Left renal pelvis (tissue), 4 donors: ENCODE measurements at regions not wholly inside any gene's neighbourhood (a gene's known extent, or its start where the extent isn't known, plus 50 kb on each side); places are given as distances from the start of the nearest gene placed in this dataset.

ENCODE experiments used
- DNase-seq, 4 donors: peaks; one replicate each; pipeline ENCODE4 v3.0.0-alpha.2; 2013; ENCODE audit warnings: low read depth in 4 of 4, low spot score in 3 of 4

DNA sequence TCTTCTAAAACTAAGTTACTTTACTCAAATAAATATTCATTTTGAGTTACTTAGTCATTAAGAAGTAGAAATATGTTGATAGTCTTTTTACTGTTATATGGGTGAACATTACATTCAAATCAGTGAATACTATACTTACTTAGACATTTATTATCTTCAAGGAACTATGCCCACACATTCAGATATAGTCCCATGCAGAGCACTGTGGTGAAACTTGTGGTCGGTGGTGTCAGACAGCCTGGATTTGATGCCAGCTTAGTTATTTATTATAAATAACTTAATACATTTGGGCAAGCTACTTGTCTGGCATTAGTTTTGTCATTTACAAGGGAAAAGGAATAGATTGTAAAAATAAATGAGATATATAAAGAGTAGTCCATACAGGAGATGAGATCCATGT, 149.5 kb downstream of the RAP2B start:
- DNase-seq, result no peak

DNA sequence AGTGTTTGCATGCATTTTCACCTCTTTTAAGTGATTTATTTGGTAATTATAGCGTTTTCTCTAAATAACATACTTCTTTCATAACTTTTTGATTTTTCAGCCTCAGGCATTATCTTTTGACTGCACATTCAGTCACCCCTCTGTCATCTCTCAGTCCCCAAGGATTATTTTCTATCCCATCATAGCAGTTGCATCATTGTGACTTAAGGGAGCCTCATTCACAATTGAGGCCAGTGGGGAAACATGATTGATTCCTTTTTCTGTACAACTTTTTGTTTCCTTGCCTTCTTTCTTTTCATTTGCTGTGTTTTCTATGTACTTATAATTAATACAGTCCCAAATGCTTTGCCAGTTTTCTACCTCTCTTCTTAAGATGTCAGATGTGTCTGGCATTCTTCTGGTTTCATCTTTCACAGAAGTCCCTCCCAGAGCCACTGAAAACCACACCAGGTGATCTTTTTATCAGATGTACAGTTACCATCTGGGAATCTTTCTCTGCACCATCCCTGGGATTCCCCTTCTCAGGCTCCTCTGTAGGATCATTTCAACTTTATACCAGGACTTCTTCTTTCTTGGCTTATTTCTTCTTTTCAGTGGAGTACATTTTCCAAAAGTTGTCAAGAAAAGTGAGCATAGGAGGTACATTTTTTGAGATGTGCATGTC, 151.4 kb downstream of the RAP2B start:
- DNase-seq, result no peak

DNA sequence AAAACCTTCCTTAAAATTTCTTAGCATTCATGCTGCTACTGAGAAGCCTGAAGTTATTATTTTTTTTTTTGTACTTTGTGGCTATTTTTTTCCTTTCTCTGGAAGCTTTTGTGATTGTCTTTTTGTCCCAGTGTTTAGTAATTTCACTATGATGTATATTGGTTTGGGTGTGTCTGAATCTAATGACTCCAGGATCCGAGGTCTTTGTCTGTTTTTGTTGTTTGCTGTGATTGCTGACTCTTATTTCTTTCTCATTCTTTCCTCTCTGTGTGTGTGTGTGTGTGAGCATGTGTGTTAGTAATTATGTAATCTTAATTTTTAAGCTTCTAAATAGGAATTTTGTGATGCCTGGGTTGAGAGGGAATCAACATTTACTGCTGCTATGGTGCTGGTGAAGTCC, 152.0 kb downstream of the RAP2B start:
- DNase-seq, result no peak

DNA sequence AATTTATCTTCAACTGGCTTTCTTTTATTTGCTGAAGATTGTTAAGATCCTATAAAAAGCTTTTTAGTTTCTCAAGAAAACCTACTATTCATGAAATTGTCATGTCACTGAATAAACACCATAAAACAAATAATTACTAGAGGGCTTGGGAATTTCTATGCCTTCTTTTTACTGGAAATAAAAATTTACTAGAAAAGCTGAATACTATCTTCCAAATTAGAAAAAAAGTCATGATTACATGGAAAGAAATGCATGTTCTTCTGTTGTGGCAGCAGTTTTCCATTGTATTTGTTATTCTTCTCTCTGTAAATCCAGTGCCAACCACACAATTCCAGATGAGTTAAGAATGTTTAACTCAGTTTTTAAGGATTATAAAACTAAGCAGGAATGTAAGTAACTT, 153.8 kb downstream of the RAP2B start:
- no peak for DNase-seq

DNA sequence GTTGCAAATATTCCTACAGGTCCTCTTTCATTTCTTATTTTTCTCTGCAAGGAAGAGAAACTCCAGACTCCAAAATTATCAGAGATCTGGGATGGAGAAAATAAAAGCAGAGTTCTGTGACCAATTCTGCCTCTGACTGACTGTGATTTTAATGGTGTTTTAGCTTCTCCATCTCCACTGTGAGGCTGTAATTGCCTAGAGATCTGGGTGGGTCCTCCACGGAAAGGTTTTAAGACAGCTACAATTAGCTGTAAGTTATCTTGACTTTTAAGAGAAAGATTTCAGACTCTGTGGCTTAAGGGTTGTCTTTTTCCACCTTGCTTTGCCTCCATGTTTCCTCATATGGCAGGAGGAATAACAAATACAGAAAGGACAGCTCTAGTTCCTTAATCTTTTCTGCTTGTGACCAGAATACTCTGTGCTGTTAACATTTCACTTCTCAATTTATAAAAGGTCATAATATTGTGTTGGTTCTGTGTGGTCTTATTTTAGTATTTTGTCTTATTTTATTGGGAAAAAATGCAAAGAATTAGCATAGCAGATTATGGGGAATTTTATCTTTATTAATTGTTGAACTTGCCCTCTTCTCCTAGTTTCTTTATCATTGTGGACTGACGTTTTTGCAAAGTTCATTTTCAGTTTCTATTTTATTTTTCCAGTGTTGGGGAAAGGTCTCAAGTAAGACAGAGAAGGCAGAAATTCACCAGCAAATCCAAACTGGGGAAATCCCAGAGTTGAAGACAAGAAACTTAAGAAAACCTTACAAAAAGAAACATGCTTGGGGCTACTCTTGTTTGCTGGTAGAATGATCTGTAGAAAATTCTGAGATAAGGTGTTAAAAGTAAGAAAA, 157.9 kb downstream of the RAP2B start:
- DNase-seq, result no peak

DNA sequence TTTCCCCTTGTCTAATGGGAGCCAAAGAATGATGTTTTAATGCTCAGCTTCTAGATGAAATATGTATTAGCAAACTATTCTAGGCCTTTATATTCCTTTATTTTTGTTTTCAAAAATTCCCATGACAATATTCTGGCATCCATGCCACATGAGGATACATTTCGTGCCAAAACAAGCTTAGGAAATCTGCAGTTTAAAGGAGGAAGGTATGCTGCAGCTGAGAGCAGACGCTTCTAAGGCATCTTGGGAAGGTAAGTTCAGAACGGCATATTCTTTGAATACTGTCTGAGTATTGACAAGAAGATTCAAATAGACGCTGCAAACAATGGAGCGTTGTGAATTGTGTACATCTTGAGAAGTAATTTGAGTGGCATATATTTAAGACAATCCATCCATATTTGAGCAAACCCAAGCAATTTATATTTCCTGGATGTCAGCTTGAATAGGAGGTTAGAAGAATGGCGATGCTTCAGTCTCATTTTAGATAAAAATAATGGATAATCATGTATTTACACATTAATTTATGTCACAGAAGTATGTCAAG, 158.6 kb downstream of the RAP2B start:
- no peak for DNase-seq

DNA sequence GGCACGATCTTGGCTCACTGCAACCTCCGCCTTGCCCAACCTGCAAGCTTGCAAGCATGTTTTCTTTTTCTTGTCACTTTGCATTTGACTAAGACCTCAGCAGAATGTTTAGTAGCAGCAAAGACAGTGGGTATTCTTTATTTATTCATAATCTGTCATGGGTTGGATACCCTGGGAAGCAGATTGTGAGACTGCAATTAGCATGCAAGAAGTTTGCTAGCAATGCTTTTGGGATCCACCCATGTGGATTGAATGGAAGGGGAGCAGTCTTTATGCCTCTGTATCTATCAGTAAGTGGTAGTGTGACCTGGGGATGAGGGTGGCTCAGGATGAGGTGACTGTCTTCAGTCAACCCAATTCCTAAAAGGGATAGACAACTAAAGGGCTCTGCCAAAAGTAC, 166.7 kb downstream of the RAP2B start:
- no peak for DNase-seq

DNA sequence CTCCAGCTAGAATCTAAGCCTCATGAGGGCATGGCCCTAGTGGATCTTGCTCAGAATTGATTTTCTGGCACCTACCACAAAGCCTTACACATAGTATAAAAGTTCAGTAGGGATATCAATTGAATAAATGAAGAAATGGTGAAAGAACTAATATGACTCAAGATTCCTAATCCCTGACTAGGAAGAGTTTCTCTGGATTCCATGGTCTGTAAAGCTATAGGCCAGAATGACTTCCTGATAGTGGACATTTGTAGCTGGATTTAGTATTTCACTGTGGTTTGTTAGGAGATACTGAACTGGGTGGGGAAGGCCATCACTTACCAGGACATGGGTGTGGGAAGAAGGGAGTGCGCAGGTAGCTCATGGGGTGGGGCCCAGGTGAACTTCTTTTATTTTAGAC, 168.9 kb downstream of the RAP2B start:
- DNase-seq, result no peak

DNA sequence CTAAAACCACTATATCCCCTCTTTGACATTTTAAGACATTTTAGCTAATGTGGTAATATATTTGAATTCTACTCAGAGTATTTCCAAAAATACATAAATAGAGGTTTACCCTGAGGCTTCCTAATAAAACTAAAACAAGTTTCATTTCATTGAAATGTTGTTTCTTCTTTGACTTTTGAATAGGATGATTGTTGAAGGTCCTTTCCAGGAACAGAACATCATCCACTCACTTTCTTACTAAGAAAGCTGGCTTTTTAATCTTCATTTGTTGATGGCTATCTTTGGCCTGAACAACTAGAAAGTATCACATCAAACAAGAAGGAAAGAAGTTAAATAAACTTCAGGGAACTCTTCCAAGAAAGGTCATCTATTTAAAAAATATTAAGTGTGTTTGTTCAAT, 169.7 kb downstream of the RAP2B start:
- no peak for DNase-seq

DNA sequence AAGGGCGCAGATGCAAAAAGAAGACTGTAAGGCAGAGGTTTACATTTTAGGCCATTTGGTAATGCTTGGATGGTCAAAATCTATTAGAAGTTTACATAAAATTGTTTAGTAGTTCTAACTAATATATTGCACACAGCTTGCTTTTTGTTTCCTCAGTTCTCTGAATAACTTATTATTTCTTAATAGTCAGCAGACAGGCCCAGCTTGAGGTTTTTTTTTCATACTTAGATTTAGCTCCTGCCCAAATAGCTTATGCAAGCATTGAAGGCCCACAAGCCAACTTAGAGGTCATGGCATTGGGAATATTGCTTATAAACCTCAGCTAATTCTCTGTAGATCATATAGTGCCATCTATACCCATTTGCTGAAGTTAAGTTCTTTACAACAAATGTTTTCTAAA, 172.5 kb downstream of the RAP2B start:
- no peak for DNase-seq

DNA sequence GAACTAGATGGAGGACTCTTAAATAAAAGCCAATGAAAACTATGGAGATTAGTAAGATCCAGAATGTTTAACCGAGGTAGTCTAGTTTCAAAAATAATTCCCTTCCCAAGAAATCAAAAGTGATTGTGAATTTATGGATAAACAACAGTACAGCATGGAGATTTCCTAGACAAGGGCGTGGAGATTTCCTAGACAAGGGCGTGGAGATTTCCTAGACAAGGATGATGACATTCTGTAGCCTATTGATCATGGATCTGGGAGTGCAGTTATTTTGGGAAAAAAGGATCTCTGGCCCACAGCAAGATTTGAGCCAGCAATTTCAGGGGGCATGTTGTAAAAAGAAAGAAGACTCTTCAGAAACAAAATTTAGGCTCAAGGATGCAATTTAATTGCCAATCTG, 175.3 kb downstream of the RAP2B start:
- no peak for DNase-seq

DNA sequence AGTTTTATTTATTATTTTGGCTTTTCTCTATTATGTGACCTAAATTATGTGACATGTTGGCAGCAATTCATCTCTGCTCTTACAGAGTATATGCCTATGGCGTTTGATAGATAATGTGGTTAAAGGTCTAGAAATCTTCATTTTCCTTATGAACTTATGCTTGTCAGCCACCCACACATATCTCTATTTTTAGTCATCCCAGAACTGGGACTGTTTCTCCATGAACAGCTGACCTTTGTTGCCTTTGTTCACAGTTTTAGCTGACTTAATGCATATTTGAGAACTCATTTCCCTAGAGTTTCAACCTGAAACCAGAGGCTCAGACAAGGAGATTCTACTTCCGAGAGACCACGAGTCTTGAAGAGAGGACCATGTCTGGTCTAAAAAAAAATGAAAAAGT, 176.5 kb downstream of the RAP2B start:
- no peak for DNase-seq

DNA sequence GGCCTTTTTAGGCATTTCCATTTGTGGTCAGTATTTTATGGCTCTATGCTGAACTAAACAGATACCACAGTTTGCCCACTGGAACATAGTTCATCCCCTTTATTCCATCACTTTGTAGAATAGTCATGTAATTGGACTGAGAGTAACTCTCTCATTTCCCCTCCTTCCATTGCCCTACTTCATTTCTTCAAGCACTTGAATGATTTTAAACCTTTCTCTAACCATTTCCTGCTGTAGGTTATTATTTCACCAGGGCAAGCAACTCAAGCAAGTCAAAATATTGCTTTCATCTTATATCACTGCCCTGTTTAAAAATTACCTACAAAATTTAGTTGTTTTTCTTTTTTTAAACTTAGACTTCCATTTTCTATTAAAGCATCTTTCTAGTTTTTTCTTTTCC, 177.0 kb downstream of the RAP2B start:
- no peak for DNase-seq

DNA sequence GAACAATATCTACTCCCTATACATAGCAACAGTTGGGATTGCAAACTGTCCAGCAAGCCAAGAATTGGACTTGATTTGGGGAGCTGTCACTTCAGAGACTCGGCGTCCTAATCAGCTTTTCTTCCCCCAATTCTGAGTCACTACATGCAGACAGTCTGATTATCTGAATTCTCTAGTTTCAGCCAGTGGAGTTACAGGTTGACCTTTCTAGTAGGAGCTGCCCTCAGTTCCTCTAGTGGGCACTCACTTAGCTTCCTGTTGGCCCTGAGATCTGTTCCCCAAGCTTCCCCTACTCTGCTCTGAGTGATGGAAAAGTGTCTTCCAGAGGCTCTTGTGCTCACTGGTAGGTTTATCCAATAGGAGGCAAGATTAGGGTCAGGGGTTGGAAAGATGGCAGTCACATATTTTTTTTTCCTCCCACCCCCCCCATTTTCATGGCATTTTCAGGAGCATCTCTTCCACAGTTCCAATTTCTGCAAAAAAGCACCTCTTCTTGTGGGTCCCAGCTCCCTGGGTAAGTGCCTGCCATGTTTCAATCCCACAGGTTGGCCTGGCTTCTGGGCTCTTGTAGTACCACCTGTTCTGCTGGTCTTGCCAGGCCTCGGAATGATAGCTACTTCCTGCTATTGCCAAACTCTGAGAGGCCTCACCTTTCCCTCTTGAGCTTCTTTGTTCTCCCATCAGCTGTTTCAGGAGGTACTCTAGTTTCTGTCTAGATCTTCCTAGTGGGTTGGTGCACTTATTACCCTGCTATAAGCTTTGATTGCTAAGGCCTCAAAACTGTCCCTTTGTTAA, 182.2 kb downstream of the RAP2B start:
- DNase-seq, result no peak

DNA sequence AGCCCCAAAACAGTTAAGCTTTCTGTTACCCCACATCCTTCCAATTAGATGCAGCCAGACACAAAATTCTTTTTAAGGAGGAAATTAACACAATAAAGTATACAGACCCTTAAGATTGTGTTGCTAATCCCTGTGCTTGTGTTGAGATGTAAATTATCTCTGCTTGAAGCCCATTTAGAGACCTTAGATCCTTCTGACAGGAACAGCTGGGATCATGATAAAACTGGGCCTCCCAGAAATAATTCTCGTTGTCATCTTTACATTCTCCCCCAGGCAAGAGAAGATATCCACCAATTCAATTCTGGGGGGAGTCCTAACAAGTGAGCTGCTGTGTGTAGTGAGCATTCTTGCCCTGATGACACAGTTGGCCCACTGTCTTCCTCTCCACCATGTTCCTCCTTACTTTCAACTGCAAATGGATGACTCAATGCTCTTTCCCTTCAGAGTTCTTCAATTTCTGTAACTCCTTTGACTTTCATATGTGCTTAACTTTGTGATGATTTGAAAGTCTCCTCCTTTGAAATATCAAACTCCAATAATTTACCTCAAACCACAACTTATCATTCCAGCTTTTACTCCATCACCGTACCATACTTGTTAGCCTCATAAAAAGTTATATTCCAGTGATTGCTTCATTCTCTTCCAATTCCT, 186.6 kb downstream of the RAP2B start:
- no peak for DNase-seq

DNA sequence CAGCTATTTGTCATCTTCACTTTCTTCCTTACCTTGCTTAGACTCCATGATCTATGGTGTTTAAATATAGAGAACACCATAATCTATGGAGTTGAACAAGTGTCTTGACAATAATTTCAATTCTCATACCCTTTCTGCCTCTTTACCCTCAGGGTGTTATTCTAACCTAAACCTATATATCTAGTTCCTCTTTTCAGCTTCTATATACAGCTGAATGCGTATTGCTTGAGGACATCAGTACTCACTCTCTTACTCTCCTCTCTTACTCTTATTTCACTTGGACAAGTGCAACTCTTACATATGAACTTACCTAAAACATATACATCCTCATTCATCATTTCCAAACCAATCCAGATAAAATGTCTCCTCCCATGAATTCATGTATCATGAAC, 187.1 kb downstream of the RAP2B start:
- DNase-seq, result no peak

DNA sequence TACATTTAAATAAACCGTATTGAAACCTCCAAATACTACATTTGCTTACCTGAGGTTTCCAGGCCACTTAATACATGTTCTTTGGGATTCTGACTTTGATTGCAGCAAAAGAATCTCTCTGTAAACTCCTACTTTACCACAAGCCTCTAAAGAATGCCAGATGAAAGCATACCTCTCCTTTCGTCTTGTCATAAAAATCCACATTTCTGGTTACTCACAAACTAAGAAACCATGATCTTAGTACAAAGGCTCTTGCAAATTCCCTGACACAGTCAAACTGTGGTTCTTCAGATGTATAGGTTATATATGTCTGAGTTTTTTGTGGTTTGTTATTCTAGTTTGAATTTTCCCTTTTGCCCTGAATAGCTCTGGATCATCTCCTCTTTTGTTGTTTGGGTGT, 188.4 kb downstream of the RAP2B start:
- no peak for DNase-seq

DNA sequence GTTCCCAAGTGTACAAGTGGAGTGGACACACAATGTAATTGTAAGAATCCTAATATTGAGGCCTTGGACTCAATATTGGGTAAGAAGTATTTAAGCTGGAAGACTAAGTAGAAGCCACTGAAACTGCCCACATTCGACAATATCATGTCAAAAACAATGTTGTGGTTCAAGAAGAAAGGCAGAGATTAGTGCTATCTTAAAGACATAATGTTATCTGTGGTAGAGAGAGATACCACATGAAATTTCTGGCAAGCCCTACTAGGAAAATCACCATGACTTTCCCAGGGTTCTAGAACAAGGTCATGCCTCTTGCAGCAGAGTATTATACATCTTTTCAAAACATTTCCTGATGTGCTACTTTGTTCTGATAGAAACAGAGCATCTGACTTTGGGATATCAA, 192.6 kb downstream of the RAP2B start:
- DNase-seq, result no peak

DNA sequence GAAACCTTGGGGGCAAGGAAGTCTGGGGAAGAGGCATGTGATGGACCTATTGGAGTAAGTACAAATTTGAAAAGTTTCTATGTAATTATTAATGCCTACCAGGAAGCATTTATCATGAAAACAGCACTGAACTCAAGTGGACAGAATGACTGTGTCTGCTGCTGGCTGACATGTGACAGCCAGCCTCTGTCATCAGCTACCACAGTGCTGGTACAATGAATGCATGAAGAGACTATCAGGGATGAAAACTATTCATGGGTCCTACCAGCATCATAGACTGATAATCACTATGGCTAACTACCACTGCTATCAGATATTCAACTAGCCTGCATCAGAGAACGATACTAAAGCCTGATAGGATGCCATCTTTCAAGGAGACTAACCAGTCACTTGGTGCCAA, 193.5 kb downstream of the RAP2B start:
- DNase-seq, result no peak

DNA sequence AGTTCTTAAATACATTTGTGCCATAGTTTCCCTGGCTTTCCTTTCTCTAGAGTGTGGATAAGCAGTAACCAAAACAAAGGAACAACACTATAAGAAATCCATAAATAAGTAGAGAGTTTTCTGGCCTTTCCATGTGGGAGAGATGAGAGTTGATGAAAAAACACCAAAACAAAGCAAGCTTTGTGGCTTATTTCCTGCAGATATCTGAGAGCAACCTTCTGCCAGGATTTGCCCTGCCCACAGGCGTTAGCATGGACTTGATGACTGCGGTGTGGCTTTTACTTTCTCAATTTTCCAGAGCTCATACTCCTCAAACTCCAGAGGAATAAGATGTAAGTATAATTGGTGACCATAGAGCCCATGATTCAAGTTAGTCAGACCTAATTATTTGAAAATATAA, 194.9 kb downstream of the RAP2B start:
- no peak for DNase-seq

DNA sequence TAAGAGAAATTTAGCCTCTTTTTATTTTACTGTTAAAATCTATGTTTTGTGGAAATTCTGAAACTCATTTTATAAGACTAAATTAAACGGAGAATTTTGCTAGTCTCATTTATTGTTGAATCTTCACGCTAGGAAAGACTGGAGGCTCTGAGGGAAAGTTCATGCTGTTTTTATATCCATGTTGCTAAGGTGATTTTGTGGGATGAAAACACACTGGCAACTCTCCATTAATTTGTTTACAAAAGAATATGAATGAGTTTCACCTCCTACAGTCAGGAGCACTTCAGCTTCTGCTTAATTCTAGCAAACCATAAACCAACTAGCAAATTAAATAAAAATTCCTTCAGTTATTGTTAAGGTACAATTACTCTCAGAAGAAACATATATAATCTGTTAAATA, 195.4 kb downstream of the RAP2B start:
- no peak for DNase-seq
